ENCODE measurements at regions not wholly inside any gene's neighbourhood (a gene's known extent, or its start where the extent isn't known, plus 50 kb on each side); places are given as distances from the start of the nearest gene placed in this dataset.
A peak's percentile ranks its signal among the peaks of the same experiment; 100 is the strongest.

DNA sequence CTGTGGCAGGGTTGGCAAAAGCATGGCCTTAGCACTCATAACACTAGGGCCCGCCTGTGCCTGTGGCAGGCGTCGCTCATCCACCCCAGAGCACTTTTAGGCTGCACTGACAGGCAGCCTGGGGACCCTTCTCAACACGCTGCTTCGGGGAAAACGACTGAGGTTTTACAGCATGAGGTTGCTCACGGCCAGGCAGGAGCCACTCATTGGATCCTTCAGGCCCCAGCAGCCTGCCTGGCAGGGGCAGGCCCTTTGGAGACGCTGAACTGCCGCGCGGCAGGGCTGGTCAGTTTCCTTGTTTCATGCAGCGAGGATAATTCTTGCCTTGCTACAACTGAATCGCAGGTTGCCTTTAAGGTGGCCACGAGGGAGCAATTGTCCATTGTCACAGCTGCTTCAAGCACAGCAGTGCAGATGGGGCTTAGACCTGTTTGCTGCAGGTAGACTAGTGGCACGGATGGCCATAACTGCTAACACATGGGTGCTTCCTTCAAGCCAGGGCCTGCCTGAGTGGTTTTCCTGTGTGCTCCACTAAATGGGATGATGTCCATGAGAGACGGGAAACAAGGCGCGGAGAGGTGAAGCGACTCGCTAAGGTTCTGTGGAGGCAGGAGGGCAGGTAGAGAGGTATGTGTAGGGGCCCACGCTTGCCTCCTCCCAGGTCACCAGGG is 49.9 kb upstream of the HS6ST1 start:
- no peak for DNase-seq (ENCODE audit: low read depth, low spot score)

DNA sequence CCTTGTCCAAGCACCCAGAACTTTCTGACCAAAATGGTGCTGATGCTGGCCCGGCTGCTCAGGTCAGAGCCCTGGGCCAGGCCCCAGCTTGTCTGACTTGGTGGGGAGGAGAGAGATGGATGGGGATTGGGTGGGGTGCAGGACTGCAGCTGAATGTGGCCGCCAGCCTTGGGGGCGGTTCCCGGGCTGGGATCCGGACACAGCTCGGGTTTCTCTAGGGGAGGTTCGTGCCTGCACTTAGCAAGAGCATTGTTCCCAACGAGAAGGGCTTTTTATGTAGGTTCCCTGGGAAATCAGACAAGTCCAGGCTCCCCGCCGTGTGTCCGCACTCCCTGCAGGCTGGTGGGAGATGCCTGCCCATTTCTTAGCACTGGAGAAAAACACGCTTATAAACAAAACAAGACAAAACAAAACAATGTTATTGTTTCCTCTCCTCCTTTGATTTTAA is 50.5 kb upstream of the HS6ST1 start:
- no peak for DNase-seq (ENCODE audit: low read depth, low spot score)

- DNase-seq (ENCODE audit: low read depth, low spot score): no peak
Measured at GRCh38 chr2:128369602-128370467, 51.2 kb upstream of the HS6ST1 start.

GRCh38 chr2:128370468-128371247 is 52.0 kb upstream of the HS6ST1 start:
- no peak for DNase-seq (ENCODE audit: low read depth, low spot score)

DNA sequence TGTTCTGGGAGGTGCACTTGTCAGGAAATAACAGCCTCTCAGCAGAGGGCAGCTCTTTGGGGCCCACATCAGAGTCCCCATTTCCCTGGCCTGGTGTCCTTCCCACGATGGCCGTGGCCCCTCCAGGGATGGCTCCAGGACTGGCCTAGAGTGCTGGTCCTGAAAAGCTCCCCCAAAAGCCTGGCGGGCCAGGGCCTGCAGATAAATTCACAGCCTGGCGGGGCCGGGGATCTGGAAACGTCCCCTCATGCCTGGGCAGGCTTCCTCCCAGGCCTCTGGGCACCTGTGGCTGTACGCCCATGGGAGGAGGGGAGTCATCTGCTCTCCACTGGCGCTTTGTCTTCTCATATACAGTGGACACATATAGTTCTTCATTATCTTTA is 52.6 kb upstream of the HS6ST1 start:
- DNase-seq (ENCODE audit: low read depth, low spot score): no peak

DNA sequence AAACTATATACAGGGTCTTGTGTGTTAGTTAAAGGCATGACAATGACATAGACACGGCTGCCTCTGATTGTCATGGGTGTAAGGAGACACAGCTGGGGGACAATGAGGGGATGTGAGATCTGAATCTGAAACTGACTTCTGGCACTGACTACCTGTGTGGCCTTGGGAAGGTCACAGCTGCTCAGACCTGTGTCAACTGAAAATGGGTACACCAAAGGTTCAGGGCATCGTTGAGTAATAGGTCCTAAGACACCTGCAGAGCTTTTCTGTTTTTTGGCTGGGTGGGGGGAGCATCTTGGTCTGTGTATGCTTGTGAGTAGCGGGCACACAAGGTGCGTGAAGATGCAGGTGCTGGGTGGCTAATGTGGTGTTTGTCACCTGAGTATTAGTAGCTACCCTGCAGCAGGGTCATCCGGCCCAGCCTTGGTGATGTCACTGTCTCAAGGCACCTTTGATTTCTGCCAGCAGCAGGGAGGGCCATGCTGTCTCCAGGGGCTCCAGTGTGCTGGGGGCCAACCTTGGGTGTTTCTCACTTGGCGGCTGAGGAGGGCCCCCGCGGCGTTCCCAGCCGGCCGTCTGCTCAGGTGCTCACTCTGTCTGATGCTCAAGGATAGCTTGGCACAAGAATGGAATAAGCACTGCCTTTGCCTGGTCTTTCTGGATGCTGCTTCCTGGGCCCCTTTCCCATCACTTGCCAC is 53.1 kb upstream of the HS6ST1 start:
- no peak for DNase-seq (ENCODE audit: low read depth, low spot score)

GRCh38 chr2:128372621-128373341 is 54.1 kb upstream of the HS6ST1 start:
- no peak for DNase-seq (ENCODE audit: low read depth, low spot score)

GRCh38 chr2:128373451-128374000 is 54.9 kb upstream of the HS6ST1 start:
- DNase-seq (ENCODE audit: low read depth, low spot score): no peak

GRCh38 chr2:128374001-128374710 is 55.5 kb upstream of the HS6ST1 start:
- no peak for DNase-seq (ENCODE audit: low read depth, low spot score)

DNA sequence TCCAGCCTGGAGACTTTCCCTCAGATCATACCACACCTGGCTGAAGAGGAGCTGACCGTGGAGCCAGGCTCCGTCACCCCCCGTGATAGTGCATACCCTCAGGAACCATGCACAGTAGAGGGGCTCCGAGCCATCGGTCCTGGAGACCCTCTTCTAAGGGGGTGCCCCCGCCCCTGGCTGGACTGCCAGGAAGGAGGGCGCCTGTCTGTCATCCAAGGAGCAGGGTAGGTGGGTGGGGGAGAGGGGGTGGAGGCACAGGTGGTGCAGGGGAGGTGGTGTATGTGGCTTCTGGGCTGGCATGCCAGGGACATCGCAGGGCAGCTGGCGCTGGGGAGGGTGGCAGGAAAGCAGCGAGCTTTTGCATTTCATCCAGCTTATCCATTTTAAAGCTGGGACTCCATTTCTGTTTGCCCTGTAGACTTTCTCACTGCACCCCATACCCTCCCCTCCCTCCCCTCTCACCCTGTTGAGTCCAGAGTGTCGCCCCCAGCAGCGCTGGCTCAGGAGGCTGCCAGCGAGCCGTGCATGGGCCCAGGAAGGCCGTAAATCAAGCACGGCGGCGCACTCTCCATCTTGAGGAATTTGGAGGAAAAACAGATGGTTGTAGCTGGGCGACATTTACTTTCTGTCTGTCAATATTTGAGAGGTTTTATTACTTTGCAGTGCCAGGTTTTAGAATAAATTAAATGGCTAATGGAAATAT is 56.2 kb upstream of the HS6ST1 start:
- no peak for DNase-seq (ENCODE audit: low read depth, low spot score)

DNA sequence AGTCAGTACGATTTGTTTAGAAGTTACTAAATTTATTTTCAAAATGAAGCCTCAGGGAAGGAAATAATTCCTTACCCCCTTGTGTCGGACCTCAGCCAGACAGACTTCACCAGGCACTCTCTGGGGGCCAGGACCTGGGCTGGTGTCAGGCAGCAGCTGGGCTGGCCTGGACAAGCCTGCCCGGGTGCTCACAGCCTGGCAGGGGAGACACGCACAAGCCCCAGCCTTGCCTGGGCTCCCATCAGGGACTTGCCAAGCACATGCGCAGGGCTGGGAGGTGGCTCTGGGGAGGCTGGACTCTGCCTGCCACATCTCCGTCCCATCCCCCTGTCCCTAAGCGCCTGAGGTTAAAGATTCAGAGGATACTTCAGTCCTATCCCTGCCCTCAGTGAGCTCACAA is 56.8 kb upstream of the HS6ST1 start:
- DNase-seq (ENCODE audit: low read depth, low spot score): no peak

GRCh38 chr2:128376241-128377041 is 57.8 kb upstream of the HS6ST1 start:
- no peak for DNase-seq (ENCODE audit: low read depth, low spot score)

DNA sequence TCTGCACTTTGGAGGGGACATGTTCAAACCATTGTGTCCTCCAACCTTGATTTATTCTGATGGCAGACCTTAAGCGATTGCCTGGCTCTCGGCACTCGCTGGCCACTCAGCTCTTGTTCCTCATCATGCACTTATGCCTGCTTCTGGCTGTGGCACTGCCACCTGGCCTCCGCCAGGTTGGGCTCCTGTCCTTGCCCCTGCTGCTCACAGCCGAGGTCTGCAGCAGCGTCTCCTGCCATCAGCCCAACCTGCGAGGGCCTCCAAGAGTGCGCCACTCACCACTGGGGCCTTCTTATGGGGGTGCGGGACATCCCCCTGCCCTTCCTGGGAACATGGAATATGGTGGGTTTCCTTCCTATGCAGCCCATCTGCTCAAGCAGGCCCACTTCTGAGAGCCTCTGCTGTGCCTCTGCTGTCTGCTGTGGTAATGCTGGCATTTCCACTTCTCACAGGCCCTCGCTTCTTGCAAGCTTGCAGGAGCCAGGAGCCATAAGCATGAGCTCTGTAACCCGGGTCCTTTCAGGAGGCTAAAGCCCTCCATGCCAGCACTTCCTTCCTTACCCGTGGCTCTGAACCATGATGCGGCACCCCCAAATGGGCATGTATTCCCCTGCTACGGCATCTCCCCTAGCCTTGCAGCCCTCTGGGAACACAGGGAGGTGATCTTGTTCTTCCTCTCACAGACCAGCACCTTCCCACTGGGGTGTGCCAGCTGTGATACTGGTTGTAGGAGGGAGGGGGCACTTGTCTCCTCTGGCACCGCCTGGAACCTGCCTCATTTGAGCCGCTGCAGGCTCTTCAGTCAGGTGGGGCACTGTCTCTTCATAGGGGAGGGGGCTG is 58.6 kb upstream of the HS6ST1 start:
- DNase-seq (ENCODE audit: low read depth, low spot score): no peak

DNA sequence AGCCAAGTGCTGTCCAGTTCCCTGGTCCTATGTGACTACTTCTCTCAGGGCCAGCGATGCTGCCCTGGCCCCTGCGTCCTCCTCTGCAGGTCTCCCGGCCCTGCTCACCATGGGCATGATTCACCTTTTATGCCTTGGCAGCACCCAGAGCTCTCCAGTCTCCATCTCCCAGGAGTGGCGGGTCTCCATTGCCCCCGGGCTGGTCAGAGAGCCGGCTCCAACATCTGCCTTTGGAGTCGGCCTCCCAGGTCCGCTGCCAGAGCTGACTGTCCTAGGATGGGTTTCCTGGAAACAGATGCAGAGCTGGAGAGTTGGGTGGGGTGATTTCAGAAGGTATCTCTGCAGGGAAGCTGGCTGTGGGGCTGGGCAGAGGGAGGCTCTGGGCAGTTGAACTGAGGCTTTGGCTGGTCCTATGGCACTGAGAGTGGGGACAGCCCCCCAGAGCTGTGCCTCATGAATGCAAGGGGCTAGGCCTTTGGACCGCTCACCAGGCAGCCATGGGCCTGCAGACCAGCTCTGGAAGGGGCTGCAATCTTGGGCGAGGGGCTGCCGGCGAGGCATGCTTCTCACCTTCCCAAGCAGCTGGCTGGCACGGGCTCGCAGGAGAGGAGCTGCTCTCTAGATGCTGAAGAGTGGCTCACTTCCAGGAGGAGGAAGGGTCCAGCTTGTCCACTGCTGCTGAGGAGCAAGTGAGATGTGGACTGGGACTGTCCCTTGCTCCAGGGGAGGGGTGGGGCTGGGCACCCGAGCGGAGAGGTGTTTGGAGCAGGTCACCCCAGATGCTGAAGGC is 59.8 kb upstream of the HS6ST1 start:
- DNase-seq (ENCODE audit: low read depth, low spot score): no peak

GRCh38 chr2:128379021-128380015 is 60.6 kb upstream of the HS6ST1 start:
- DNase-seq (ENCODE audit: low read depth, low spot score): peak; percentile 13
